Activated naive CD4-positive, alpha-beta T cell treated with anti-CD3 and anti-CD28 coated beads, Interleukin-2, amount 10 ng/mL, durations not matched to agents 7 days and 5 days (primary cell): ENCODE measurements at regions not wholly inside any gene's neighbourhood (a gene's known extent, or its start where the extent isn't known, plus 50 kb on each side); places are given as distances from the start of the nearest gene placed in this dataset.

Experiments used
- CTCF ChIA-PET: fragments of 350-600 bp; sonication (Branson Sonifier 250); formaldehyde crosslinking; loops from one replicate; lab custom pipeline; 2021; ENCODE audit warnings: antibody characterized with exemption; lab: Charles Lee
- DNase-seq: peaks from one replicate; pipeline ENCODE4 v3.0.0-alpha.2; 2020
- H3K27ac Mint-ChIP-seq: one replicate; pipeline ENCODE4 v1.8.0; 2021; ENCODE audit warnings: mild to moderate bottlenecking, moderate library complexity, mixed read lengths
- H3K27me3 Mint-ChIP-seq: one replicate; pipeline ENCODE4 v1.8.0; 2021; ENCODE audit warnings: mild to moderate bottlenecking, mixed read lengths
- H3K36me3 Mint-ChIP-seq: one replicate; pipeline ENCODE4 v1.8.0; 2021; ENCODE audit warnings: mixed read lengths
- H3K4me1 Mint-ChIP-seq: one replicate; pipeline ENCODE4 v1.8.0; 2021; ENCODE audit warnings: mixed read lengths
- H3K4me3 Mint-ChIP-seq: one replicate; pipeline ENCODE4 v1.8.0; 2021; ENCODE audit warnings: mild to moderate bottlenecking, moderate library complexity, mixed read lengths
- H3K9me3 Mint-ChIP-seq: one replicate; pipeline ENCODE4 v1.8.0; 2021; ENCODE audit warnings: mixed read lengths

DNA sequence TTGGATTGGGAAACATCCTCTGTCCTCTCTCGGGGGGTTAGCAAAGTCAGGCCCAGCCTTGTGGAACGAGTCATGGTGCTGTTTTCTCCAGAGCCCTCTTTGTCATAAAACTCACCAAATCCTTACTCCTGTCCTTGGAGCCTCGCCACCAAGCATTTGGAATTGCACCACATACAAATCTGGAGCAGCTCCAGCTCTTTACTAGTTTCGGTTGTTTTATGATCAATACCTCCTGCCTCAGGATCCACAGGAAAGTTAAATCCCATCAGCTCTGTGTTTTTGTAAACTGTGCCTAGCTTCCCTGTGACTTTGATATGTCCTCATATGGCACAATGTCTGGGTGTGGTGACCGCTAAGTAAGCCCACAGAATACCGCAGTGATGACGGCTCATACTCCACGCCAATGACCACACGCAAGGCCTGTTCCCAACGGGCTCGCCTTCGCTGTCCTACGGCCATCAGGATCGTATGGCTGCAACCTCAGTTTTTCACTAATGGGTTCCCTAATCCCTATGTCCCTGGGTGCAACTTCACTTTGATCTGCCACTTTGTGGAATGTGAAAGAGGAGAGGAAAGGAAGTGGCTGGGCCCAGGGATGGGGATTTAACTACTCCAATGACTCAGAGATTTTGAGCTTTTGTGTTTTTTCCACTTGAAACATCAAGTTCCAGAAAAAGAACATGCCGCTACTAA is 111.3 kb upstream of the FOXQ1 start:
- Mint-ChIP-seq H3K36me3 (no peaks in the 10 kb centered on the region), H3K9me3 (no peaks in the 10 kb centered on the region), H3K4me3 (no peak overlapping the region), H3K27ac (no peak overlapping the region), H3K27me3 (peaks cover 7% of the 10 kb centered on the region), H3K4me1 (no peaks in the 10 kb centered on the region)
- DNase-seq = no peak
- CTCF ChIA-PET = no interaction called here

DNA sequence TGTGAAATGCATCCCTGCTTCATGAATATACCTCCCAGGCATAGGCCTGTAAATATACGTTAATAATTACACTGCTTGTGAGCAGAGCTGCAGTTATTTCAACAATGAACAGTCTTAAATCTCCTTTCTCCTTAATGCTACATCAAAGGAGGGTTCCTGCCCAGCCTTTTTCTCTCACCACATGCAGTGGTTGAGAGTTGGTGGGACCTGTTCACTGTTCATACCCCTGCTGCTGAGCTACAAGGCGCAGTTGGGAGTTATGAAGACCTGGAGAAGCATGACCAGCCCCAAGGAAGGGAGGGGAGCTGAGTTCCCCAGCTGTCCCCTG is 111.9 kb upstream of the FOXQ1 start:
- Mint-ChIP-seq H3K27me3 (peaks cover 7% of the 10 kb centered on the region), H3K36me3 (no peaks in the 10 kb centered on the region), H3K9me3 (no peaks in the 10 kb centered on the region), H3K27ac (no peak overlapping the region), H3K4me1 (no peaks in the 10 kb centered on the region), H3K4me3 (no peak overlapping the region)
- no peak for DNase-seq
- CTCF ChIA-PET = no interaction called here

DNA sequence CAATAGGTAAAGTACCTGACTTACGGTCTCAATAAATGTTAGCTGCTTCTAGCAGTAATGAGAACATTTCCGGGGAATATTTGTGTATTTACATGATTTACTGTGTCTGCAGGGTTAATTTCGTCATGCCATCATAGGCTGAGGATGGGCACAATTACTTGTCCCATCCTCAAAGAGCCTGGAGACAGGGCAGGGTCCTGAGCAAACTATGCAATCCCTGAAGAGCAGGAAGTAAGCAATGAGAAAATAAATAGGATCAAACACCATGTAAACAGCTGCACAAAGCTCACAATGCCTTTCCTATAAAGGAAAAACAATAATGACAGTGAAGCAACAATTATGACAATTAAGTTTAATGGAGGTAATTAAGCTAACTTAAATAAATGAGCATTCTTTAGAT is 114.6 kb upstream of the FOXQ1 start:
- H3K4me1 Mint-ChIP-seq = no peaks in the 10 kb centered on the region
- H3K27ac Mint-ChIP-seq = no peak overlapping the region
- DNase-seq = no peak
- peaks cover 3% of the 10 kb centered on the region for H3K27me3 Mint-ChIP-seq
- CTCF ChIA-PET = no interaction called here
- H3K4me3 Mint-ChIP-seq = no peak overlapping the region
- peaks cover 4% of the 10 kb centered on the region for H3K9me3 Mint-ChIP-seq
- no peaks in the 10 kb centered on the region for H3K36me3 Mint-ChIP-seq

DNA sequence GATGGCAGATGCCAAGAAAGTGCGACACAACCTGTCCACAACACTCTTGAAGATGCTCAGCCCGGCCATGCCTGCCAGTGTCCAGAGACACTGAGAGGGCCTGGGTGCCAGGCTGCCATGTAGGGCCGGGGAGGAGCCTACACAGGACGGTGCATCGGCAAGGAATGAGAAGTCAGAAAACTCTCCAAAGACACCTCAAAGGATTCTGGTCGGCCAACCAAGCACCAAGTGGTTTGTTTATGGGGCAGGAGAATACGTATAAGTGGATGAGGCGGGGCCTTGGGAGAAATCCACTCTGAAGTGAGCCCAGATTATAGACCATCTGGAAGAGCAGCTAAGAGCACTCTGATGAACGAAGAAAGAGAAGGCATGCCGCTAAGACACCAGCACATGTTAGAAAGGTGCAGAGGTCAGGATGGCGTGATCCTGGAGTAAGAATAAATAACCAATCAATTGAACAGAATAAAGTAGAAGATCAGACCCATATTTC is 120.7 kb upstream of the FOXQ1 start:
- Mint-ChIP-seq H3K27ac (no peak overlapping the region), H3K9me3 (peaks cover 4% of the 10 kb centered on the region), H3K36me3 (no peaks in the 10 kb centered on the region), H3K4me3 (no peak overlapping the region), H3K4me1 (no peaks in the 10 kb centered on the region), H3K27me3 (peaks cover 7% of the 10 kb centered on the region)
- no peak for DNase-seq
- CTCF ChIA-PET = no interaction called here

DNA sequence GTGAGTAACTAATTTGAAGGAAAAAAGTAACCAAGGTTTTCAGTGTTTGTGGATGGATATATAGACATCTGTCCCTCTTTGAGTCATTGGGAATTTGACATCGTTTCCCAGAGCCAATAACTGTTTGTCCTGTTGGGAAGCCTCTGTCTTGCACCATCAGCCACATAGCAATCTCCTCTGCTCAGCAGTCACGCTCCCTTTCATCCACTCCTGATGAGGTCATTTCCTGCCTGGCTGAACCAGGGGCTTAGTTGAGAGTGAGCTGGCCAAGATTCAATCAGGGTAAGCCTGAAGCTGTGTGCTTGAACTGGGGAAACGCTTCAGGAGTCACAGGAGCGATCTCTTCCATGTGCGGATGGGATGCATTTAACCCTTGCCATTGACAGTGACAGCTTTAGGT is 121.5 kb upstream of the FOXQ1 start:
- DNase-seq = no peak
- H3K27me3 Mint-ChIP-seq = peaks cover 7% of the 10 kb centered on the region
- H3K4me1 Mint-ChIP-seq = no peaks in the 10 kb centered on the region
- peaks cover 4% of the 10 kb centered on the region for H3K9me3 Mint-ChIP-seq
- CTCF ChIA-PET = no interaction called here
- H3K36me3 Mint-ChIP-seq = no peaks in the 10 kb centered on the region
- H3K27ac Mint-ChIP-seq = no peak overlapping the region
- H3K4me3 Mint-ChIP-seq = no peak overlapping the region

DNA sequence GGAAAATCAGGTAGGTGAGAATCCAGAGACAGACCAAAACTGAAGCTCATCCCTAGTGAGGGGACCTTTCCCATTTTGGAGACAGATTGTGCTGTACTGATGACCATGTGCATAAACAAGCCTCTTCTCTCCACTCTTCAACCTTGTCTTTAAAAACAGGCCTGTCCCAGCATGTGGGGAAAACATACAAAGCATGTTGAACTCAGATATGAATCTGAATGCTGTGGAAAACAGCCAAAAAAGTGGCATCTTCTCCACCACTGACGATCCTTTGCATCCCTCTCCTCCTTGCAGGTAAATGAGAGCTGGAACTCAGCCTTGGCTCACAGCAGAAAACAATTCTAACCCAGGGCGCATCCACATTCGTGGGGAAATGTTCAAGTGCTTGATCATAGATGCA is 123.7 kb upstream of the FOXQ1 start:
- no peak overlapping the region for H3K4me3 Mint-ChIP-seq
- H3K36me3 Mint-ChIP-seq = no peaks in the 10 kb centered on the region

DNA sequence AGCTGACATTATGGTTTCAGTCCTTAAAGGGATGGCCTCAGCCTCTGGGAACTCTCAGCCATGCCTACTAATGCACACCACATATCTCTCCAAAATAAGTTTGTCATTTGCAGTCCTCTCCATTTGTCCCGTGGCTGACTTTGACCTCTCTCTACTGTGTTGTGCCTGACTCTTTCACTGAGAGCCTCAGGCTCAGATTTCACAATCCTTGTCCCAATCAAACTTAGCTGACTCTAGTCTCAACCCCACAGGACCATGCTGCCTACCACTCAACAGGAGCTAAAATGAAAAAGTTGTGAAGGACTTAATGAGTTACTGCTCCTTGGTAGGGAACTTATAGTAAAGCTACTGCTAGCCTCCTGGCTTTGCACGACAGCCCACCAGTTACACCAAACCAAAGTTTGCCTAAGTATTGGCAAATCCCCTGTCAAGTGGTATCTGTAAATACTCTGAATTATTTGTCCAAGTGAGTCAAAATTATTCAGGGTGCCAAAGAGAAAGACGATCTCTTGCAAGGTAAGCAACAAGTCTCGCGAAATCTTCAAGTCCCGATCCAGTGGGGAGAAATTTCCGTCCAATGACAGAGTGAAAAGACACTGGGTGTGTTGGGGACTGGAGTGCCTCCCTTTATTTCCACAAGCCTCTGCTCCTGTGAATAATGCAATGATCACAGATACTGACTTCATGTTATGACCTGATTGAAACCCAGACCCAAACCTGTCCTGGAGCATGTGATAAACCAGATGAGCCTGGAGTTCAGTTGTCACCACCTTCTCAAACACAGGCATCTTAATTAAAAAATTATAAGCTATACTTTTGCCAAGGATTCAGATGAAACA is 124.4 kb upstream of the FOXQ1 start:
- no peaks in the 10 kb centered on the region for H3K4me1 Mint-ChIP-seq
- DNase-seq = no peak
- no peaks in the 10 kb centered on the region for H3K9me3 Mint-ChIP-seq
- peaks cover 7% of the 10 kb centered on the region for H3K27me3 Mint-ChIP-seq
- CTCF ChIA-PET = no interaction called here
- H3K27ac Mint-ChIP-seq = no peak overlapping the region
- H3K36me3 Mint-ChIP-seq = no peaks in the 10 kb centered on the region
- no peak overlapping the region for H3K4me3 Mint-ChIP-seq

More for the DNA sequence above, 123.7 kb upstream of the FOXQ1 start:
- Mint-ChIP-seq H3K27ac (no peak overlapping the region), H3K27me3 (peaks cover 7% of the 10 kb centered on the region), H3K4me1 (no peaks in the 10 kb centered on the region), H3K9me3 (no peaks in the 10 kb centered on the region)
- DNase-seq = no peak
- CTCF ChIA-PET = no interaction called here

DNA sequence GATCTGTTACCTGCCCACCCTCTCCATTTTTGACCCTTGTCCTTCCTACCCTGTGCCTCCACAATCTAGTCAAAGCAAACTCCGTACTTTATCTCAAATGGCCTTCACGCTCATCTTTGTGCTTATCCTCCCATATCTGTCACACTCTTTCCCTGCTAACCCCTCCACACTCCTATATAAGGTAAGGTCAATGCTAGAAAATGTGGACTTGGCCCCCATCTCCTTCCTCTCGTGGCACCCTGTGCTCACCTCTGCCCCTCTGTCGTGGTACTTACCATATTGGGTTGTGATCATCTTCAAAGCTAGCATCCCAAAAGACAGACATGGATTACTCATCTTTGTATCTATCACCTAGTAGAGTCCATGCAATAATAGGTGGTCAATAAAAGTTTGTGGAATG is 127.6 kb upstream of the FOXQ1 start:
- H3K9me3 Mint-ChIP-seq = no peaks in the 10 kb centered on the region
- DNase-seq = no peak
- no peaks in the 10 kb centered on the region for H3K36me3 Mint-ChIP-seq
- H3K4me1 Mint-ChIP-seq = no peaks in the 10 kb centered on the region
- peaks cover 3% of the 10 kb centered on the region for H3K27me3 Mint-ChIP-seq
- H3K4me3 Mint-ChIP-seq = no peak overlapping the region
- CTCF ChIA-PET = no interaction called here
- H3K27ac Mint-ChIP-seq = no peak overlapping the region

DNA sequence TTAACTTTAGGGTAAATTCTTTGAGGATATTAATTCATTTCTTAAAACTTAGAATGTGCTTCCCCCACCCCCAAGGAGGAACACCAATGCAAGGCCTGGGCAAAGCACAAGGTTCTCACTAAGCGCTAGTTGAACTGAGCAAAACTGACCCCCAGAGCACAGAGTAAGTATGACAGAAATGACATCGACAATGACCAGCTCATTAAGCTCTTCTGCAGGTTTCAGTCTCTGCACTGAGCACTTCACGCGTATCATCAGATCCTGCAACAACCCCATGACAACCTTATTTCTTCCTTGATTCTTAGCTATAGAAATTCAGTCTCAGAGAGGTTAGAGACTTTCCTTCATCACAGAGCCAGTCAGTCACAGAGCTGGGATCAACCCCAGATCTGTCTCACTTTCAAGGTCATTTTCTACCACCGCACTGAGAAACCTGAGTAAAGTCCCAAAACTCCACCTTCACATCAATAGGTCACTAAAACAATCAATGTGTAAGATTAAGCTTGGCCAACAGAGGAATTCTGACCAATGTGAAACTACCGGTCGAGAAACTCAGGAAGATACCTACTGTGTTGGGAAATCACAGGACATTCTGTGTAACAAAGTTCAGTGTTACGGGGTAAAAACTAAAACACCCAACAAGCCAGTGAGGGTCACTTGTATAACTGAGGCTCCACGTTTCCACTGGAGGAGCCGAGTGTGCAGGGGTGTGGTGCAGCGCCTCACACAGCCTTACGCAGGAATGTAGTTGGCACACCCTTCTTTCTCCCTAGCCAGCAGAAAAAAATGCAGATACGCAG is 129.0 kb upstream of the FOXQ1 start:
- H3K27ac Mint-ChIP-seq = no peak overlapping the region
- no peaks in the 10 kb centered on the region for H3K27me3 Mint-ChIP-seq
- CTCF ChIA-PET = no interaction called here
- H3K9me3 Mint-ChIP-seq = no peaks in the 10 kb centered on the region
- H3K4me1 Mint-ChIP-seq = no peaks in the 10 kb centered on the region
- DNase-seq = no peak
- H3K36me3 Mint-ChIP-seq = no peaks in the 10 kb centered on the region
- no peak overlapping the region for H3K4me3 Mint-ChIP-seq

DNA sequence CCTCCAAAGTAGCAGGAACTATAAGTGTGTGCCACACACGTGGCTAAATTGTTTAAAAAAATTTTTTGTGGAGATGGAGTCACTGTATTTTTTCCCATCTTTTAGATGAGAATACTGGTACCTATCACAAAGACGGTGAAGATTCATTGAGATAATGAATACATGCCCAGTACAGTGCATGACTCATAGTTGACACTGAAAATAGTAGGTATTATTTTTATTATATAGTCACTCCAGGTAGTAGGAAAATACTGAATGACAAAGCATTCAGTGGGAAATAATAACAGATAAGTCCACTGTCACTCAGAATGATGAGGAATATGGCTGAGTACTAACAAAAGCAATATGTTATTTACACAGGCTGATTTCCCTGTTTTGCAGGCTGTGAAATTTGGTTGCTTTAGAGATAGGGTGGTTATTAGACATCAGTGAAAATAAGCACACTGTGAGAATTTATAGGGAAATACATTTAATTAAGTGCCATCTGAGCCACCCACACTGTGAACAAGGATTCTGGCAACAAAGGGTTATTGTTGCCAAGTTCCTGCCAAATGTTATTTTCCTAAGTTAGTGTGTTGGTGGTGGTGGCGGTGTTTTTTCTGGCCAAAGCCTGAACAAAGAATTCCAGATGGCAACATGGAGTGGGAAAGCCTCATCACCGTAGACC is 129.8 kb upstream of the FOXQ1 start:
- no peak for DNase-seq
- Mint-ChIP-seq H3K36me3 (no peaks in the 10 kb centered on the region), H3K4me1 (no peaks in the 10 kb centered on the region), H3K9me3 (no peaks in the 10 kb centered on the region), H3K4me3 (no peak overlapping the region), H3K27me3 (peaks cover 1% of the 10 kb centered on the region), H3K27ac (no peak overlapping the region)
- CTCF ChIA-PET = no interaction called here

DNA sequence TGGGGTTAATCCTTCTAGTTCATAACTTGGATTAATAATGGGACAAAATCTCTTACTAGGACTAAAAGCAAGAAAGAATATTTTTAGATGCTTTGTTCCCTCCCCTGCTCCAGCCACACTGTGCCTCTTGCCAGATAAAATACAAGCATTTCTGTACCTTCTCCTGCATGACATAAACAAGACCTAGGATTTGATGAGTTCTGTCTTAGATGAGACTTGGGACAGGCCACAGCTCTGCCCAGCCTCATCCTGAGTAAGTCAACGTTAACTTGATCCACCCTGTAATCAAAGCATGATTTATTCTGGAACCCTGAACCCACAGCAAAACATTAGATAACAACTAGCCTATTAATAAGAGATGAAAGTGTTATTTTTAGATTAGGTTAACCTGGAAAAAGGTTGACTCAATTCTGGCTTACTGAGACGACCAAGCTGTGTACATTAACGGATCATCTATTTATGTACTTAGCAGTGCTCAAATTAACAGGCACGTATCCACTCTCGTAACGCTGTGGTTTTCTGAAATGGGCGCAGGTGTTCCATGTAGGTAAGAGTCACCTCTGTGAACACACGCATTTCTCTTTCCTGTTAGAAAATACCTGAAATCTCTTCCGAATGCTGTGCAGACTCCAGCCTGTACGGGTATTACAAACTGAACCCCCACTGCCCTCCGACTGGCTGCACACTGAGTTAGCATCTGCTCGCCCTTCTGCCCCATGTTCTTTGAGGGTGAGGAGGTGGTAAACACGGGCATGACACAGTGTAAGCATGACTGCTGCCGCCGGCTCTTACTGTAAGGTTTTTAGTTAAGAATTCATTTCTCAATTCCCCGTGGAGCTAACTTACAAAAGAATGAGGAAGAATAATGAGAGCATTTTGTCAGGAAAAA is 132.1 kb upstream of the FOXQ1 start:
- no peaks in the 10 kb centered on the region for H3K36me3 Mint-ChIP-seq
- peaks cover 6% of the 10 kb centered on the region for H3K27me3 Mint-ChIP-seq
- H3K4me1 Mint-ChIP-seq = no peaks in the 10 kb centered on the region
- no peak overlapping the region for H3K4me3 Mint-ChIP-seq
- H3K27ac Mint-ChIP-seq = no peak overlapping the region
- DNase-seq = no peak
- CTCF ChIA-PET = no interaction called here
- H3K9me3 Mint-ChIP-seq = no peaks in the 10 kb centered on the region

DNA sequence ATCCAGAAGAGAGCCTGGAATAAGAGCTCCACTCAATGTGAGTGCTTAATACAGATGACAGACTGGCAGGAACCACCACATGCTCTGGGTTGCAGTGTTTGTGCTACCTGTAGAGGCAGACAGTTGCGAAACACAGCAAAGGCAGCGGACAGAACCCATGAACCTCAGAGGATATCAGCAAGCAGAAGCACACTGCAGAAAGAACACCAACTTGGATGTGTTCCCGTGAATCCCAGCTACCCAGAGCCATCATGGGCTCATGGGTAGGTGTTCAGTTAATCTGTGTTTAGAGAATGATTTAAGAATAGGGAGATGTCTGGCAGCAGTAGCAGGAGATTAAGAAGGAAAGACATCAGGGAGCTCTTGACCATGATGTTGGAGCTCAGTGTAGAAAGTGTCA is 133.3 kb upstream of the FOXQ1 start:
- H3K36me3 Mint-ChIP-seq = no peaks in the 10 kb centered on the region
- H3K27me3 Mint-ChIP-seq = peaks cover 6% of the 10 kb centered on the region
- no peaks in the 10 kb centered on the region for H3K9me3 Mint-ChIP-seq
- no peak overlapping the region for H3K4me3 Mint-ChIP-seq
- H3K27ac Mint-ChIP-seq = no peak overlapping the region
- CTCF ChIA-PET = no interaction called here
- DNase-seq = no peak
- no peaks in the 10 kb centered on the region for H3K4me1 Mint-ChIP-seq

DNA sequence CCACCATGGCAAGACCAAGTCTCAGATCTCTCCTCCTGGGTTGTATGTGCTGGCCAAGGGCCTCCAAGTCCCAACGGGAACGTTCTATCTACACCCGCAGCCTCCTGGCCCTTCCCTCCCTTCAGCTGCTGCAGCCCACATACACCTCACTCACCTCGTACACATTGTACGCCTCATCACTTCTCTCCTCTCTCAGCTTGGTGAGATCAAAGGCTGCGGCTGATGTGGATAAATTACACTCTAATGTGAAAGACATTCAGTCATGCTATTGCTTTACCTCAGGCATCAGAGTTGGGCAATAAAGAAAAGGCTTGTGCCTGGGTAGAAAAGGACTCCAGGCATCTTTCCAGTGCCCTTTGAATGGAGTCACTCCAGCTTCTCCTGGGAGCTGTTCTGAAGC is 135.3 kb upstream of the FOXQ1 start:
- H3K4me3 Mint-ChIP-seq = no peak overlapping the region
- no peaks in the 10 kb centered on the region for H3K36me3 Mint-ChIP-seq
- no peak for DNase-seq
- CTCF ChIA-PET = no interaction called here
- no peaks in the 10 kb centered on the region for H3K9me3 Mint-ChIP-seq
- H3K4me1 Mint-ChIP-seq = no peaks in the 10 kb centered on the region
- H3K27ac Mint-ChIP-seq = no peak overlapping the region
- peaks cover 6% of the 10 kb centered on the region for H3K27me3 Mint-ChIP-seq
